ENCODE measurements at regions not wholly inside any gene's neighbourhood (a gene's known extent, or its start where the extent isn't known, plus 50 kb on each side); places are given as distances from the start of the nearest gene placed in this dataset.

DNA sequence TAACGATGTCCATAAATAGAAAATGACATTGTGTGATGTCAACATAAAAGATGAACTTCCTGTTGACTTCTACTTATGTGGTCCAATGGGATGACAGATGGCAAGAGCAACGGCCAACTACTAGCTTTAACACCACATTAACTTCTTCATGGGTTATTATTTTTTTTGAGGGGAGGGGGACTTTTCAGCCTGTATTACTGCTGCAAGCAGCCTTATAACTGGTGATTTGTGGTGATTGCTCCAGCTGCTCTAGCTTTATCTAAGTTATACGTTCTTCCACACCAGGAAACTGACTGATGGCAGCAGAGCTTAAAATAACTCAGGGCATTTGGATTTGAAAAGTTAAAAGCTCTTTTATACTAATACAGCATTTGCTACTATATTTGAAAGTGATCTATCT lies 228.8 kb upstream of the B3GALT2 start:
- TF ChIP-seq PATZ1 (CRISPR knock-in tag; IDR thresholded peaks at IDR 0.05; ENCODE audit: borderline replicate concordance) = no peak
- TF ChIP-seq GLIS3 (CRISPR knock-in tag; IDR thresholded peaks at IDR 0.05) = no peak
- no peak for TF ChIP-seq OSR1 (CRISPR knock-in tag; IDR thresholded peaks at IDR 0.05)
- TF ChIP-seq ZNF8 (CRISPR knock-in tag; IDR thresholded peaks at IDR 0.05) = no peak
- TF ChIP-seq TOX (CRISPR knock-in tag; IDR thresholded peaks at IDR 0.05; ENCODE audit: borderline replicate concordance) = no peak
- no peak for TF ChIP-seq SNAI2 (CRISPR knock-in tag; IDR thresholded peaks at IDR 0.05)
- TF ChIP-seq ESRRG (CRISPR knock-in tag; IDR thresholded peaks at IDR 0.05) = no peak
- TF ChIP-seq CSDC2 (CRISPR knock-in tag; IDR thresholded peaks at IDR 0.05) = no peak
- TF ChIP-seq ISL1 (CRISPR knock-in tag; IDR thresholded peaks at IDR 0.05) = no peak
